ENCODE measurements at regions not wholly inside any gene's neighbourhood (a gene's known extent, or its start where the extent isn't known, plus 50 kb on each side); places are given as distances from the start of the nearest gene placed in this dataset.

DNA sequence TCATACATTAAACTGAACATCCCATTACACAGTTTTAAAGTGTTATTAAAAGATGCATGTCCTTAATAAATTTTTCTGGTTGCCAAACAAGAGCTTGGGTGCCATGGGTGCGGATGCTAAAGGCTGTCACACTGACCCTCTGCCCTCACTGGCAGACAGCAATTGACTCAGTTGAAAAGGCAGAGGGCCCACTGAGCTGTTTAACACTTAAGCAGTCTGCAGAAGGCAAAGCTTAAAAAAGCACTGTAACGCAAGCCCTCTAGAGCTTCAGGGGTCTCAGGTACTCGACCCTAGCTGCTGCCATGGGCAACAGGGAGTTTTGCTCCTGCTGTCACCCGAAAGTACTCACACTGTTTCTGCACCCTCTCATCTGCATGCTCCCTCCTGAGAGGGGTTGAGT, 726.4 kb upstream of the TYRP1 start:
- DNase-seq, result no peak

DNA sequence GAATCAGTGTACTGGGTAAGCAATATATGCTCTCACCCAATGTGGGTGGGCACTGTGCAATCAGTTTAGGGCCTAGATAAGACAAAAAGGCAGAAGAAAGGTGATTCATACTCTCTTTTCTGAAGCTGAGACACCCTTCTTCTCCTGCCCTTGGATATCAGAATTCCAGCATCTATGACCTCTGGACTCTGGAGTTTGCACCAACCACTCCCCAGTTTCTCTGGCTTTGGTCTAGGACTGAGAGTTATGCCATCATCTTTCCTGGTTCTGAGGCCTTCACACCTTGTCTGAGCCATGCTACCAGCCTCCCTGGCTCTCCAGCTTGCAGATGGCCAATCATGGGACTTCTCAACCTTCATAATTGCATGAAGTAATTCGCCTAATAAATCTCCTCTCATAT, 724.6 kb upstream of the TYRP1 start:
- no peak for DNase-seq

- DNase-seq, result no peak
Measured at GRCh38 chr9:11973011-11973410, 720.2 kb upstream of the TYRP1 start.

DNA sequence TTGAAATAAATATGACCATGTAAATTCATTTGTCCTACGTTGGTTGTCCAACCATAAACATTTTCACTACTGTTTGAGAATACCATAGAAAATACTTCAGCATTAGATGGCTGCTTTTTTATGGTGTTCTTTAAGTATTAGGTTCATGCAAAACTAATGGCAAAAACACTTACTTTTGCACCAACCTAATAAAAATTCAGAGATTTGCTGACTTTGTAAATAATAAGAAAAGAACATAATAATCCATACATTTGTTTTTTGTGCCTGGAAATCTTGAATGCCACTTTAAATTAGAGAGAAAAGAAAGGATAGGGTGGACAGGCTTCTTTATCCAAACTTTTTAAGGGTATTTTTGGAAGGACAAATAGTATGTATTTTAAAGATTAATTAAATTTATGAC, 719.7 kb upstream of the TYRP1 start:
- DNase-seq, result no peak

DNA sequence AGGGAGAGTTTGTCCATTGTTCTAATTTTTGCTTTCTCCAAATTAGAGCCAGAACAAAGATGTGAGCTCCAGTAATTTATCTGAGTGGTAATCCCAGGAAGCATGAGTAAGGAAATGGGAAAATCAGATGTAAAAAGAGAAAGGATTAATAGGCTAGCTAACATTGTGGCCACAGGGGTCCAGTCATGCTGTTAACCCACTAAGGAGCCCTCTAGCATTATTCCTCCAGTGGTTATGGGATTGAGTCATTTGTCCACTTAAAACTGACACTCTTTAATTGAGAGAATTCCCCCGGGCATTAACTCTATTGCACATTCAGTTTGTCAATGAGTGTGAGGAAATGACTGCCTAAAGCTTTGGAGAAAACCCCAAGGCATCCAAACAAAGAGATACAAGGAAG, 700.3 kb upstream of the TYRP1 start:
- no peak for DNase-seq

- no peak for DNase-seq
Measured at GRCh38 chr9:12014488-12014887, 678.7 kb upstream of the TYRP1 start.

- no peak for DNase-seq
Measured at GRCh38 chr9:12054235-12054634, 639.0 kb upstream of the TYRP1 start.

- DNase-seq, result no peak
Measured at GRCh38 chr9:12056874-12057273, 636.3 kb upstream of the TYRP1 start.

- DNase-seq, result no peak
Measured at GRCh38 chr9:12060067-12060466, 633.1 kb upstream of the TYRP1 start.

GRCh38 chr9:12060811-12061210, 632.4 kb upstream of the TYRP1 start:
- no peak for DNase-seq

DNA sequence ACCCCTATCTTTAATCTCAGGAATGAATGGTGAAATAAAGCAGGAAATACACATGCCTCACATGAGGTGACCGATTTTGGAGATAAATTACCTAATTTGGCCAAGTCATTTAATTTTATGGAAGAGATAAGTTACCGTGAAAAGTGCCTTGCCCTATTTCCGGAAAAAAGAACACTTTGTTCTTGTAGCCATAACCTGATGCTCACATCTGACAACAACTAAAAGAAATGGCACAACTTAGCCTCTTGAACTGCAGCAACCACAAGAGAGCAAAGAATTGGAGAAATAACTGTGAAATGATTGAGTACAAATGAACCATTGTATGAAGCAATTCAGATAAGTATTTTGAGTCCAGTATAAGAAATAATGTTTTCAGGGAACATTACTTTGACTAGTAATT, 628.1 kb upstream of the TYRP1 start:
- no peak for DNase-seq

DNA sequence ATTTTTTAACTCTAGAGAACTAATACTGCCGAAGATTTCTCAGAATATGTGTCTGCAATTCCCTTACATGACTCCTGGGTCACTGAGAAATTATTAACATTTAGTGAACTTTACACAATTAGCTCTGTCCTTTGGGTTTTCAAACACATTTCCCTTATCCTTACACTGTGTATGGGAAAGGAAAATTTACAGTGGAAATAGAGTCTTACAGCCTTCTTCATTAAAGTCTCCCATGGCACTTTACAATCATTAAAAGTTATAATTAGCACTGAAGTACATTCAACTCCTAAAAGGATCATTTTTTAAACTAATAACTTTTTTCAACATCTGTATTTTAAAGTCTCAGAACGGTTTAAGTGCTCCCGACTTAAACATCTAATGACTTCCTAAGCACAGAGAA, 627.5 kb upstream of the TYRP1 start:
- no peak for DNase-seq

- no peak for DNase-seq
Measured at GRCh38 chr9:12066455-12067035, 626.6 kb upstream of the TYRP1 start.

DNA sequence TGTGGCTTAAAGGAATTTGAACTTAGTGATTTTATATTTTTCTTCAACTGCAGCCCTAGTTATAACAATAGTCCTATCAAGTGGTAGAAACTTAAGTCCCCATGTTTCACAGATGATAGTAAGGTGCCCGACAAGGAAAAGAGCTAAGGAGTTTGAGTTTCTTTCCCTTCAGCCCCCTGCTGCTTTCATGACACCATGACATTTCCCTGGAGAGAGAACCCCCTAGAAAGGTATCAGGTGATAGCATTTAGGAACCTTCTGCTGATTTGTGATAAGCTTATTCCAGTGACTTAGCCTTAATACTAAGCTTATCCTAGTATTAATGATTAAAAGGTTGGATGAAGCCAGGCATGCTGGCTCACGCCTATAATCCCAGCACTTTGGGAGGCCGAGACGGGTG, 623.8 kb upstream of the TYRP1 start:
- DNase-seq, result no peak

DNA sequence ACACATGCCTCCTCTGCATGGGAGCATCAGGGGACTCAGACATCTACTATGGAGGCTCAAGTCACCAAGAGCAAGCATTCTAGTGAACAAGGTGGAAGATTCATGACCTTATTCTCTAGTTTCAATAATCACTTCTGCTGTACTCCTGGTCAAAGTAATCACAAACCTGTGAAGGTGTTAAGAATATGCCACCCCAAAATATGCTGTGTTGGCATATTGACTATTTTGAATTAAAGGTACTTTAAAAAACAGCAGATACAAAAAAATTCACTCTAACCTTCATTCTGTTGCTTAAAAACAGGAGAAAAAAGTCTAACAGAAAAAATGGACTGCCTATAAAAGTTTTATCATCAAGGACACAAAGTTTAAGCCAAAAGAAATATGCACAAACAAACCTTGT, 607.8 kb upstream of the TYRP1 start:
- no peak for DNase-seq

GRCh38 chr9:12091865-12092527, 601.2 kb upstream of the TYRP1 start:
- no peak for DNase-seq

DNA sequence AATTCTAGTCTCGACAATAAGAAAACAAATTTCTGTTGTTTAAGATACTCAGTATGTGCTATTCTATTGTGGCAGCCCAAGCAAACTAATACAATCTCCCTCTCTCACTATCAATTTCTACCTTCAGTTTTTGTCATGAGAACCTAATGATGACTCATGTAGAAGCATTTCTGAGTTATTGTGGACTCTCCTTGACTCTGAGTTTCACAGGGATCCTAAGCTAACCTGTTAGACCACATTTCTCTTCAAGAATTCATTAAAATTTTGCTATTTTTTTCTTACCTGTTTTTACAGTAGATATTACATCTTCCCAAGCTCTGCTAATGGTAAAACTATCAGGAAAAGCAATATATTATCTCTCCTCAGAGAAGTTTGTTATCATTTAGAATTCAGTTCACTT, 599.1 kb upstream of the TYRP1 start:
- no peak for DNase-seq

DNA sequence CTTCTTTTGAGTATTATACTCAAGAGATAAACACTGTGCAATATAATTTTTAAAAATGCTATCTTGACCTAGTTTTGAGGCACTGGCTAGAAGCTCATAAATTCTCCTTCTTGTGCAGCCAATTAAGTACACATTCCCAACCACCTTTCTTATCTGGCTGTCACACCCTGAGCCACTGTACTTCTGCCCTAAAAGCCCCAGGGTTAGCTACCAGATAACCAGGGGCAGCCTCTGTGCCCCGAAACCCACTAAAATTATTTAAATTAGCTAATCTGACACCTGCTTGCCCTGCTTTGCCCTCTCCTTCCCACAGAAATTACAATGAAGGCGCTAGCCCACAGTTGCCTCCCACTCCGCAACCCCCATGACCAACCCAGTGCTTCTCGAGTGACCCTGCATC, 597.3 kb upstream of the TYRP1 start:
- DNase-seq, result no peak

DNA sequence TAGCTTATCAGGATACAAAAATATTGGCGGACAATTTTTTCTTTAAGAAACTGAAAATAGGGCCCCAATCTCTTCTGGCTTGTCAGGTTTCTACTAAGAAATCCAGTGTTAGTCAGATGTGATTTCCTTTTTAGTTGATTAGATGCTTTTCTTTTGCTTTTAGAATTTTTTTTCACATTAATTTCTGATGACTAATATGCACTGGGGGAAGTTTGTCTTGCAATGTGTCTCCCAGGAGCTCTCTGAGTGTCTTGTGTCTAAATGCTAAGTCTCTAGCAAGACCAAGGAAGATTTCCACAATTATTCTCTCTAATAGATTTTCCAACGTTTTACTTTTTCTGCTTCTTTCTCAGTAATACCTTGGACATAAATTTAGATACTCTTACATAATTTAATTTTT, 559.8 kb upstream of the TYRP1 start:
- no peak for DNase-seq

DNA sequence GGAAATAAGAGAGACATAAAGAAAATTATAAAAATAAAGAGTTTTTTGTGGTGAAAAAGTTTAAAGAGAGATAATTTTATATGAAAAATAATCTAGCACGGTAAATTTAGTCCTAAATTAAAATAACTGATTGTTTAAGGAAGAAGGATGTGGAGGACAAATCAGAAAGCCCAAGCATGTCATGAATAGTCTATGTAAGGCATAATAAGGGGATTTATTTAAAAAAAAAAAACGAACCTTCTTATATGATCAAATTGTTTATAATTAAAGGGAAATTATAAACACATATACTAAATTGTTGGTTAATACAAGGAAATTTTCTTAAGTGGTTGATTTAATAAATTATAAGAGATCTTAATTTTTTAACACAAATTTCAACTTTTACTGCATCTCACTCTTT, 551.8 kb upstream of the TYRP1 start:
- no peak for DNase-seq

GRCh38 chr9:12155401-12156134, 537.6 kb upstream of the TYRP1 start:
- no peak for DNase-seq

DNA sequence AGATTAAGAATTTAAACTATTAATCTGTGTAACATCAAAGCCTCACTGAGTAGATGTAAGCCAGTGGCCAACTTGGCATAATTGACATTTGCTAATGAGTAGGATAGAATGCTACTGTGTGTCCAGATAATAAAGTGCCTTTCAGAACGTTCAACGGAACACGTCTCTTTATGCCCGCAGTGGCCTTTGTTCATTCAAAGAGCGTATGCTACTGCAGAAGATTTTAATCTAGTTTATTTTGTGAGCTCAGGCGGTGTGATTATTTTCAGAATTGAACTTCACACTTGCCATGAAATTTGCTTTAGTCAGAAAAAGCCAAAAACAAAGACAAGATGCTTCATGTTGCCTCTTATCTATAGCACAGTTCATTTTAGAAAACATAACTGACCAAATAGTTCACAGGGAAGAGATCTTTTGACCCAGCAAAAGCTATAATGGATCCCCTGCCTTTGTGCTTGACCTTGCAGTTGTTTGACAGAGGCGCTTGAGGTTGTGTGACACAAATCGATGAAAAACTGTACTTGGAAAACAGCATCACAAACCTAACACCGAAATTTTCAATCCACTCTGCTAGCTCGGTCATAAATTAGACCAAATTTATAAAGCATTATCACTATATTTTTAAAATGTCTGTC, 530.9 kb upstream of the TYRP1 start:
- DNase-seq, result no peak

DNA sequence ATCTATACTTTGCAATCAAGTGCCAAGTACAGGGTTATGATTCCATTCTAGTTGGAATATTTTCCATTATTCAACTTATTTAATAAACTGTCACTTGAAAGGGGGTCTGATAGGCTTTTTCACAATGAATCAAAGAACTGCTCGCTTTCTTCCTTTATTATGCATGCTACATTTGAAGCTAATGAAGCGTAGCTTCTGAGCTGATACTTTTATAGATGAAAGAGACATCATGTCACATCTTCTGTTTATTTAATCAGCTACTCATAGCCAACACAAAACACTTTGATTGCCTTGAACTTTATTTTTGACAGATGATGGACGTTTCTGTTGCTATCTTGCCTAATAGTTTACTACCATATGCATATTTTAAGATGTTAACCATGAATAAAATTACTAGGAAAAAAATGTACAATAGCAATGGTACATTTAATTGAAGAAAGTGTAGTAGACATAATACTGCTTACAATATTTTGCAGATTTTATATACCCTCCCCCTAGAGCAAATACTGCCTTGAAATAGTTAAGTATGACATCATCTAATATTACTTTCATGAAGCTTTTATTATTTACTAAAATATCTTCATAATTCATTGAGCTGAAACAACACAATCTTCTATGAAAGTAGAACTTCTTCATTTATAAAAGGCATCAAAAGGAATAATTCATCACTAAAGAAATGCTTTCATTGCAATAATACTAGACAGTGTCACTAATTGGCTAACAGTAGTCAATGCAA, 529.3 kb upstream of the TYRP1 start:
- no peak for DNase-seq

Data from inflammatory macrophage (primary cell).